ENCODE measurements at regions not wholly inside any gene's neighbourhood (a gene's known extent, or its start where the extent isn't known, plus 50 kb on each side); places are given as distances from the start of the nearest gene placed in this dataset.

GRCh38 chr10:104541820-104542219 is 99.3 kb upstream of the SORCS3 start:
- no peak for TF ChIP-seq YY1 (IDR thresholded peaks at IDR 0.05; ENCODE audit: extremely low read depth, insufficient replicate concordance, low read depth, low read length)
- no peak for TF ChIP-seq CTCF (IDR thresholded peaks at IDR 0.05 in 2 of 3, conservative IDR thresholded peaks at IDR 0.05 in 1 of 3; ENCODE audit: borderline replicate concordance in 1 of 3, insufficient read depth in 1 of 3, low read depth in 2 of 3, low read length in 2 of 3)
- no peak for TF ChIP-seq JUND (IDR thresholded peaks at IDR 0.05)
- no peak for TF ChIP-seq POLR2A (IDR thresholded peaks at IDR 0.05; ENCODE audit: borderline replicate concordance, extremely low read depth, insufficient read depth, insufficient read length)
- TF ChIP-seq CEBPB (IDR thresholded peaks at IDR 0.05; ENCODE audit: low read depth), result no peak
- TF ChIP-seq RAD21 (IDR thresholded peaks at IDR 0.05; ENCODE audit: low read depth), result no peak
- TF ChIP-seq SP1 (IDR thresholded peaks at IDR 0.05; ENCODE audit: low read depth), result no peak
- no peak for TF ChIP-seq MAX (IDR thresholded peaks at IDR 0.05)
- no peak for TF ChIP-seq TCF7L2 (IDR thresholded peaks at IDR 0.05; ENCODE audit: borderline replicate concordance, extremely low read depth, insufficient read depth, insufficient read length)
- TF ChIP-seq POLR2AphosphoS5 (IDR thresholded peaks at IDR 0.05; ENCODE audit: low read depth, low read length), result no peak
- TF ChIP-seq, protein P1, sequence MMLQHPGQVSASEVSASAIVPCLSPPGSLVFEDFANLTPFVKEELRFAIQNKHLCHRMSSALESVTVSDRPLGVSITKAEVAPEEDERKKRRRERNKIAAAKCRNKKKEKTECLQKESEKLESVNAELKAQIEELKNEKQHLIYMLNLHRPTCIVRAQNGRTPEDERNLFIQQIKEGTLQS (IDR thresholded peaks at IDR 0.05), result no peak
- TF ChIP-seq ZNF274 (IDR thresholded peaks at IDR 0.05; ENCODE audit: low read depth, low read length), result no peak
- TF ChIP-seq SRF (IDR thresholded peaks at IDR 0.05; ENCODE audit: low read depth), result no peak
